H1 (cell line): ENCODE measurements at regions not wholly inside any gene's neighbourhood (a gene's known extent, or its start where the extent isn't known, plus 50 kb on each side); places are given as distances from the start of the nearest gene placed in this dataset.

Source experiments
- CTCF ChIA-PET: fragments of 300-600 bp; sonication (Branson Sonifier 250); formaldehyde crosslinking; loops from one replicate; lab custom pipeline; 2021; ENCODE audit not compliant: partially characterized antibody; lab: Charles Lee
- POLR2A ChIA-PET: fragments of 300-600 bp; sonication (Branson Sonifier 250); formaldehyde crosslinking; loops from one replicate; lab custom pipeline; 2021; ENCODE audit warnings: inconsistent platforms; ENCODE audit not compliant: partially characterized antibody; lab: Charles Lee
- DNase-seq, 2 experiments: peaks; one replicate each; pipeline versions ENCODE4 v3.0.0 to v3.0.0-alpha.2; 2010 to 2022; ENCODE audit warnings: low spot score in 2 of 2, low read depth in 1 of 2, mixed read lengths in 1 of 2
- FAIRE-seq: peaks from 2 replicates; lab custom pipeline; 2011; peaks lifted over from hg19 to GRCh38; lab: Jason Lieb, UNC
- H2AFZ ChIP-seq: 2 replicates; pipeline ENCODE4 v1.8.1; 2012; ENCODE audit warnings: low read length, inconsistent platforms
- H2AK5ac ChIP-seq: 2 replicates; pipeline ENCODE4 v1.6.1; 2013; ENCODE audit warnings: low read depth, low read length
- H2BK120ac ChIP-seq: replicated peaks from 2 replicates; pipeline ENCODE3; 2013; ENCODE audit warnings: low read depth, low read length, inconsistent platforms
- H2BK12ac ChIP-seq: 2 replicates; pipeline ENCODE4 v1.6.1; 2013; ENCODE audit warnings: low read depth, low read length
- H2BK15ac ChIP-seq: 2 replicates; pipeline ENCODE4 v1.6.1; 2013; ENCODE audit warnings: low read length
- H2BK20ac ChIP-seq: 2 replicates; pipeline ENCODE4 v1.6.1; 2013; ENCODE audit warnings: low read length
- H2BK5ac ChIP-seq: 2 replicates; pipeline ENCODE4 v1.6.1; 2013; ENCODE audit warnings: low read depth, low read length
- H3K14ac ChIP-seq: 2 replicates; pipeline ENCODE4 v1.6.1; 2013; ENCODE audit warnings: inconsistent platforms; ENCODE audit not compliant: insufficient read length
- H3K18ac ChIP-seq: 2 replicates; pipeline ENCODE4 v1.6.1; 2013; ENCODE audit warnings: low read length; ENCODE audit errors: extremely low read depth
- H3K23ac ChIP-seq: 2 replicates; pipeline ENCODE4 v1.6.1; 2013; ENCODE audit warnings: inconsistent platforms; ENCODE audit not compliant: insufficient read length
- H3K23me2 ChIP-seq: 2 replicates; pipeline ENCODE4 v1.6.1; 2013; ENCODE audit warnings: low read depth, low read length
- H3K27ac ChIP-seq: 2 replicates; pipeline ENCODE4 v1.6.1; 2011; ENCODE audit warnings: low read depth, low read length, inconsistent platforms
- H3K27me3 ChIP-seq, 4 experiments: replicated peaks in 1 of 4; 1 replicate in 1 of 4; 2 replicates in 3 of 4; pipeline versions ENCODE4 v1.6.1 to v1.8.1; 2011 to 2013; ENCODE audit warnings: low read length in 3 of 4, mild to moderate bottlenecking in 3 of 4, inconsistent platforms in 2 of 4, mixed read lengths in 2 of 4, moderate library complexity in 1 of 4; ENCODE audit not compliant: control insufficient read depth in 3 of 4, insufficient read depth in 3 of 4; ENCODE audit errors: extremely low read depth in 1 of 4
- H3K36me3 ChIP-seq, 4 experiments: 2 replicates each; pipeline versions ENCODE4 v1.6.1 to v1.8.1; 2011 to 2013; ENCODE audit warnings: mild to moderate bottlenecking in 4 of 4, low read length in 3 of 4, moderate library complexity in 2 of 4, control low read depth in 1 of 4, inconsistent platforms in 1 of 4; ENCODE audit not compliant: insufficient read depth in 4 of 4, control insufficient read depth in 2 of 4
- H3K4ac ChIP-seq: replicated peaks from 2 replicates; pipeline ENCODE3; 2013; ENCODE audit warnings: low read length, low read depth, mixed read lengths, inconsistent platforms; ENCODE audit not compliant: insufficient read length
- H3K4me1 ChIP-seq, 4 experiments: replicated peaks in 1 of 4; 1 replicate in 1 of 4; 2 replicates in 3 of 4; pipeline versions ENCODE4 v1.6.1 to v1.8.1; 2011 to 2013; ENCODE audit warnings: low read length in 3 of 4, inconsistent platforms in 2 of 4, mixed read lengths in 1 of 4; ENCODE audit not compliant: insufficient read depth in 4 of 4, control insufficient read depth in 3 of 4
- H3K4me2 ChIP-seq, 2 experiments: 2 replicates each; pipeline versions ENCODE4 v1.6.1 to v1.8.1; 2011 to 2013; ENCODE audit warnings: low read depth in 2 of 2, low read length in 2 of 2, control low read depth in 1 of 2, inconsistent platforms in 1 of 2, mild to moderate bottlenecking in 1 of 2; ENCODE audit not compliant: insufficient read depth in 1 of 2
- H3K4me3 ChIP-seq, 4 experiments: fragments of 200-600, 300-600 bp in 1 of 4; sonication (generic), shearing (Covaris generic), sonication (Bioruptor Twin) in 1 of 4; 2 replicates each; pipeline versions ENCODE4 v1.5.1 to v1.8.1; 2011 to 2016; ENCODE audit warnings: low read length in 4 of 4, low read depth in 3 of 4, control low read depth in 2 of 4, inconsistent platforms in 2 of 4, mild to moderate bottlenecking in 2 of 4, mixed read lengths in 1 of 4, moderate library complexity in 1 of 4; ENCODE audit not compliant: insufficient read depth in 2 of 4; ENCODE audit errors: extremely low read depth in 1 of 4
- H3K56ac ChIP-seq: replicated peaks from 2 replicates; pipeline ENCODE3; 2013; ENCODE audit warnings: low read depth, mild to moderate bottlenecking, mixed read lengths, low read length, inconsistent platforms; ENCODE audit not compliant: insufficient read length
- H3K79me1 ChIP-seq: 2 replicates; pipeline ENCODE4 v1.6.1; 2013; ENCODE audit warnings: low read depth, low read length, control low read depth
- H3K79me2 ChIP-seq, 2 experiments: 2 replicates each; pipeline versions ENCODE4 v1.6.1 to v1.8.1; 2012 to 2013; ENCODE audit warnings: low read length in 2 of 2, mild to moderate bottlenecking in 2 of 2, inconsistent platforms in 1 of 2; ENCODE audit not compliant: insufficient read depth in 2 of 2, control insufficient read depth in 1 of 2
- H3K9ac ChIP-seq, 4 experiments: replicated peaks in 1 of 4; 1 replicate in 1 of 4; 2 replicates in 3 of 4; pipeline versions ENCODE4 v1.6.1 to v1.8.1; 2011 to 2013; ENCODE audit warnings: low read depth in 3 of 4, low read length in 3 of 4, control low read depth in 2 of 4, mild to moderate bottlenecking in 2 of 4, moderate library complexity in 2 of 4, inconsistent platforms in 1 of 4; ENCODE audit errors: extremely low read depth in 1 of 4
- H3K9me3 ChIP-seq, 2 experiments: 2 replicates each; pipeline versions ENCODE4 v1.6.1 to v1.8.1; 2012 to 2013; ENCODE audit warnings: mild to moderate bottlenecking in 2 of 2, moderate library complexity in 2 of 2, control low read depth in 1 of 2, inconsistent platforms in 1 of 2, low read depth in 1 of 2, low read length in 1 of 2, mixed read lengths in 1 of 2; ENCODE audit not compliant: insufficient read depth in 2 of 2
- H4K20me1 ChIP-seq, 2 experiments: replicated peaks in 1 of 2; 2 replicates each; pipeline versions ENCODE3 to v1.8.1; 2011 to 2013; ENCODE audit warnings: inconsistent platforms in 2 of 2, low read length in 2 of 2, mild to moderate bottlenecking in 1 of 2; ENCODE audit not compliant: insufficient read depth in 2 of 2, control insufficient read depth in 1 of 2
- H4K5ac ChIP-seq: 2 replicates; pipeline ENCODE4 v1.6.1; 2013; ENCODE audit warnings: low read length, low read depth, mixed read lengths, inconsistent platforms; ENCODE audit not compliant: insufficient read length
- H4K8ac ChIP-seq: 2 replicates; pipeline ENCODE4 v1.8.0; 2013; ENCODE audit warnings: mild to moderate bottlenecking, moderate library complexity, low read length, inconsistent platforms; ENCODE audit not compliant: insufficient read depth; ENCODE audit errors: extremely low read depth
- H4K91ac ChIP-seq: replicated peaks from 2 replicates; pipeline ENCODE3; 2013; ENCODE audit warnings: low read length, mixed read lengths, inconsistent platforms; ENCODE audit not compliant: insufficient read length
- ASH2L ChIP-seq: fragments of 200-600, 300-600 bp; sonication (generic); IDR thresholded peaks from one replicate; pipeline ENCODE4 v1.7.1; 2017; ENCODE audit warnings: low read length
- CHD1 ChIP-seq: IDR thresholded peaks from 2 replicates; pipeline ENCODE4 v1.6.1; 2012; ENCODE audit warnings: low read depth, low read length, improper control_type of control experiment
- FOSL1 ChIP-seq: IDR thresholded peaks from 2 replicates; pipeline ENCODE4 v1.6.1; 2011; ENCODE audit warnings: mild to moderate bottlenecking, low read depth, low read length, moderate library complexity; ENCODE audit not compliant: insufficient read depth
- RBBP5 ChIP-seq: IDR thresholded peaks from 2 replicates; pipeline ENCODE4 v1.7.1; 2012; ENCODE audit warnings: low read depth, mild to moderate bottlenecking, inconsistent platforms, low read length, moderate library complexity, borderline replicate concordance
- WGBS, 2 experiments: shearing (Covaris generic) in 1 of 2; methylation state at CpG; one replicate each; pipeline versions ENCODE4 v1.1.6 to v1.1.7; 2013 to 2015; ENCODE audit warnings: low lambda C conversion rate in 2 of 2, mixed read lengths in 2 of 2, inconsistent platforms in 1 of 2, low coverage in 1 of 2, missing lambda C conversion rate in 1 of 2; ENCODE audit not compliant: insufficient replicate concordance in 2 of 2, insufficient coverage in 1 of 2, insufficient read length in 1 of 2; ENCODE audit errors: extremely low coverage in 1 of 2, missing lambda C conversion rate in 1 of 2; 5-methylcytosine and 5-hydroxymethylcytosine counted together

DNA sequence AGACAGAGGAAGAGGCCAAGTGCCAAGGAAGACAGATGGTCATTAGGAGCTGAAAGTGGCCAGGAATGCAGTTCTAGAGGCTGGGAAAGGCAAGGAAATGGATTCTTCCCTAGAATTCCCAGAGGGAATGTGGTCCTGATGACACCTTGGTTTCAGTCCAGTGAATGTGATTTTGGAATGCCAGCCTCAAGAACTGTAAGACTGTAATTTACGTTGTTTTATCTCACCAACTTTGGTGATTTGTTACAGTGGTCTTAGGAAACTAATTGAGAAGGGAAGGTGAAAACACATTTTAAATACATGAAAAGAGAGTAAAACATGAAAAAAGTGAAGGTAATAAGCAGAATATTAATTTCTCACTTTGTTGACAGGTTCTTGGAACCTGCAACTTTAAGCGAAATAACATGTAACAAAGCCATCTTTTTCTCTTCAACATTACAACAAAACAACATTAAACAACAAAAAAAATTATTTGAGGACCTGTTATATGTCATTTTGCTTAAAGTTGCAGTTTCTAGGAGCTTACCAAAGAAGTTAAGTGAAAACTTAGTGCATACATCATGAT lies 370.2 kb downstream of the METTL4 start:
- Histone ChIP-seq H2BK120ac (no peak overlapping the region), H3K9ac (no peak overlapping the region), H3K36me3 (no peaks in the 10 kb centered on the region), H3K23ac (no peak overlapping the region), H2BK20ac (no peak overlapping the region), H2BK5ac (no peak overlapping the region), H3K23me2 (no peaks in the 10 kb centered on the region), H2AK5ac (no peak overlapping the region), H3K27ac (no peak overlapping the region), H4K20me1 (no peaks in the 10 kb centered on the region), H4K8ac (no peak overlapping the region), H3K79me2 (no peaks in the 10 kb centered on the region), H4K91ac (no peak overlapping the region), H3K79me1 (no peaks in the 10 kb centered on the region), H3K27me3 (no peaks in the 10 kb centered on the region), H3K18ac (no peak overlapping the region), H4K5ac (no peak overlapping the region), H2AFZ (no peak overlapping the region), H3K9me3 (no peaks in the 10 kb centered on the region), H2BK12ac (no peak overlapping the region), H3K4ac (no peak overlapping the region), H2BK15ac (no peak overlapping the region)
- 91% methylated on average over 2 of the region's 2 CpGs; no CpG with 5 or more reads in 1 of the 2 experiments for WGBS, 2 experiments
- CTCF ChIA-PET: interaction anchor here (1.3 kb wide), 1 partner anchor 96 kb away, joined by 4 read pairs; no protein-coding TSS in a partner anchor
- FAIRE-seq: no peak
- TF ChIP-seq CHD1 (no peak), FOSL1 (no peak), ASH2L (no peak), RBBP5 (no peak)
- TF ChIP-seq, all 59 proteins: peak for 0
- POLR2A ChIA-PET: interaction anchor here (0.6 kb wide), 1 partner anchor 45 kb away, joined by 3 read pairs; no protein-coding TSS in a partner anchor
- no peak overlapping the region for H3K4me3 ChIP-seq
- H3K4me2 ChIP-seq: no peak overlapping the region
- no peak overlapping the region for H3K14ac ChIP-seq
- H3K56ac ChIP-seq: no peak overlapping the region
- H3K4me1 ChIP-seq: no peaks in the 10 kb centered on the region
- no peak for DNase-seq
